K562 (cell line): ENCODE measurements at regions not wholly inside any gene's neighbourhood (a gene's known extent, or its start where the extent isn't known, plus 50 kb on each side); places are given as distances from the start of the nearest gene placed in this dataset.
A peak's percentile ranks its signal among the peaks of the same experiment; 100 is the strongest.

Experiments used
- ATAC-seq: fragments of 200-7000 bp; cut with Tn5 transposase; 3 replicates; pipeline ENCODE4 v1.9.1; 2020; ENCODE audit warnings: moderate library complexity
- BruUV-seq: library from RNA; stranded (reverse); fragments of 400-500 nt; replicated peaks from 2 replicates; lab custom pipeline; 2021; lab: Mats Ljungman, UMichigan
- CTCF ChIA-PET: fragments of 300-600 bp; formaldehyde crosslinking; extraction: SDS; loops from one replicate; lab custom pipeline; 2021; ENCODE audit warnings: low intra/inter-chr PET ratio; lab: Yijun Ruan, JAX
- POLR2A ChIA-PET: fragments of 300-600, 350-650 bp; sonication (Branson Sonifier 250); formaldehyde crosslinking; extraction: SDS; loops from one replicate; lab custom pipeline; 2021; ENCODE audit warnings: antibody characterized with exemption, inconsistent platforms; lab: Yijun Ruan, JAX
- DNase-seq, 4 experiments: peaks; one replicate each; pipeline versions ENCODE4 v3.0.0 to v3.0.0-alpha.2; 2011 to 2018; ENCODE audit warnings: low spot score in 3 of 4, mixed read lengths in 3 of 4; ENCODE audit errors: extremely low read depth in 1 of 4
- FAIRE-seq: peaks from 2 replicates; lab custom pipeline; 2011; peaks lifted over from hg19 to GRCh38; lab: Jason Lieb, UNC
- H2AFZ ChIP-seq: 2 replicates; pipeline ENCODE4 v1.6.0; 2011; ENCODE audit warnings: low read depth, low read length, control low read depth, inconsistent platforms
- H3K27ac ChIP-seq: fragments of 200-600 bp; 3 replicates; pipeline ENCODE4 v1.8.0; 2011; ENCODE audit warnings: low read depth, mild to moderate bottlenecking, control low read depth, inconsistent platforms, low read length, moderate library complexity, mixed read lengths; ENCODE audit errors: extremely low read depth
- H3K27me3 ChIP-seq, 2 experiments: fragments of 300-600 bp in 1 of 2; 2 replicates in 1 of 2; 3 replicates in 1 of 2; pipeline versions ENCODE4 v1.6.0 to v1.8.0; 2011; ENCODE audit warnings: inconsistent platforms in 2 of 2, low read length in 2 of 2, mild to moderate bottlenecking in 1 of 2, mixed read lengths in 1 of 2, moderate library complexity in 1 of 2; ENCODE audit not compliant: control insufficient read depth in 2 of 2, insufficient read depth in 2 of 2
- H3K36me3 ChIP-seq: fragments of 300-600 bp; 3 replicates; pipeline ENCODE4 v1.8.0; 2011; ENCODE audit warnings: mild to moderate bottlenecking, low read length, inconsistent platforms; ENCODE audit not compliant: control insufficient read depth, insufficient read depth
- H3K4me1 ChIP-seq, 2 experiments: fragments of 200-600 bp in 1 of 2; replicated peaks in 1 of 2; 2 replicates in 1 of 2; 3 replicates in 1 of 2; pipeline versions ENCODE4 v1.5.1 to v1.8.0; 2011; ENCODE audit warnings: inconsistent platforms in 2 of 2, low read length in 2 of 2, mild to moderate bottlenecking in 1 of 2, mixed read lengths in 1 of 2, moderate library complexity in 1 of 2; ENCODE audit not compliant: control insufficient read depth in 2 of 2, insufficient read depth in 2 of 2
- H3K4me2 ChIP-seq: 2 replicates; pipeline ENCODE4 v1.6.1; 2011; ENCODE audit warnings: low read length, control low read depth, inconsistent platforms, mixed read lengths; ENCODE audit not compliant: insufficient read depth
- H3K4me3 ChIP-seq: fragments of 200-600 bp; sonication (generic), shearing (Covaris generic); 2 replicates; pipeline ENCODE4 v1.5.1; 2016; ENCODE audit warnings: control low read depth, inconsistent platforms
- H3K79me2 ChIP-seq: fragments of 200-600 bp; 3 replicates; pipeline ENCODE4 v1.8.0; 2011; ENCODE audit warnings: low read length, inconsistent platforms; ENCODE audit not compliant: control insufficient read depth, insufficient read depth
- H3K9ac ChIP-seq, 2 experiments: 2 replicates each; pipeline versions ENCODE4 v1.6.0 to v1.6.1; 2011; ENCODE audit warnings: low read depth in 2 of 2, low read length in 2 of 2, control low read depth in 1 of 2, inconsistent platforms in 1 of 2, mild to moderate bottlenecking in 1 of 2, mixed read lengths in 1 of 2; ENCODE audit not compliant: insufficient read depth in 1 of 2
- H3K9me1 ChIP-seq: one replicate; pipeline ENCODE4 v1.6.0; 2011; ENCODE audit warnings: inconsistent platforms, mild to moderate bottlenecking, low read length, moderate library complexity; ENCODE audit not compliant: control insufficient read depth, insufficient read depth
- H3K9me3 ChIP-seq: replicated peaks from 2 replicates; pipeline ENCODE4 v1.5.1; 2011; ENCODE audit warnings: low read depth, low read length, inconsistent platforms; ENCODE audit not compliant: control insufficient read depth, insufficient read depth
- H4K20me1 ChIP-seq: replicated peaks from 2 replicates; pipeline ENCODE4 v1.6.1; 2011; ENCODE audit warnings: low read length, inconsistent platforms, mixed read lengths; ENCODE audit not compliant: control insufficient read depth, insufficient read depth
- ARHGAP35 ChIP-seq: fragments of 450-650 bp; IDR thresholded peaks from 2 replicates; pipeline ENCODE4 v1.6.1; 2018; ENCODE audit not compliant: partially characterized antibody
- BRF2 ChIP-seq: IDR thresholded peaks from 3 replicates; pipeline ENCODE4 v1.6.1; 2011; ENCODE audit warnings: borderline replicate concordance, mild to moderate bottlenecking; ENCODE audit not compliant: insufficient read length, insufficient read depth
- ETS1 ChIP-seq: conservative IDR thresholded peaks from 2 replicates; pipeline ENCODE4 v1.6.1; 2011; ENCODE audit warnings: low read depth, mild to moderate bottlenecking, low read length; ENCODE audit not compliant: control insufficient read depth
- ETV5 ChIP-seq: sonication (generic); formaldehyde crosslinking; IDR thresholded peaks from 2 replicates; pipeline ENCODE4 v1.4.0; 2020; ENCODE audit warnings: low read depth, mild to moderate bottlenecking, missing genetic modification reagents
- GTF2B ChIP-seq: IDR thresholded peaks from 2 replicates; pipeline ENCODE4 v1.6.1; 2011; ENCODE audit not compliant: insufficient read length; ENCODE audit errors: extremely low read depth
- HDAC1 ChIP-seq, 2 experiments: fragments of 450-650 bp; IDR thresholded peaks; 2 replicates each; pipeline ENCODE4 v1.6.1; 2016 to 2017; ENCODE audit warnings: inconsistent platforms in 1 of 2, mild to moderate bottlenecking in 1 of 2, moderate library complexity in 1 of 2
- HDAC6 ChIP-seq: IDR thresholded peaks from 2 replicates; pipeline ENCODE4 v1.6.1; 2012; ENCODE audit warnings: low read depth, mild to moderate bottlenecking, control low read depth, inconsistent platforms, low read length, moderate library complexity
- MXD1 ChIP-seq: fragments of 250-450 bp; sonication (Bioruptor Pico); IDR thresholded peaks from 2 replicates; pipeline ENCODE4 v1.8.0; 2021; ENCODE audit warnings: borderline replicate concordance, mild to moderate bottlenecking, moderate library complexity; ENCODE audit not compliant: poor library complexity, severe bottlenecking
- PRMT5 ChIP-seq: sonication (generic); formaldehyde crosslinking; IDR thresholded peaks from 2 replicates; pipeline ENCODE4 v1.5.0; 2020; ENCODE audit warnings: missing genetic modification reagents
- RAD21 ChIP-seq, 2 experiments: fragments of 250-450 bp in 1 of 2; fragments of 450-650 bp in 1 of 2; sonication (Bioruptor Pico) in 1 of 2; formaldehyde crosslinking in 1 of 2; IDR thresholded peaks in 1 of 2; conservative IDR thresholded peaks in 1 of 2; 2 replicates each; pipeline versions ENCODE4 v1.4.0 to v1.8.0; 2020 to 2022; ENCODE audit warnings: mild to moderate bottlenecking in 2 of 2, moderate library complexity in 1 of 2
- SMAD4 ChIP-seq: fragments of 250-450 bp; sonication (Bioruptor Pico); conservative IDR thresholded peaks from 2 replicates; pipeline ENCODE4 v1.8.0; 2021; ENCODE audit warnings: inconsistent platforms, mild to moderate bottlenecking, moderate library complexity
- TCF15 ChIP-seq: fragments of 250-450 bp; sonication (Bioruptor Pico); IDR thresholded peaks from 2 replicates; pipeline ENCODE4 v1.8.0; 2022; ENCODE audit warnings: moderate library complexity, mild to moderate bottlenecking, inconsistent platforms
- U2AF2 ChIP-seq: fragments of 200-400 bp; formaldehyde crosslinking; optimal IDR thresholded peaks from 2 replicates; pipeline ENCODE3; 2017; ENCODE audit warnings: low read depth, mild to moderate bottlenecking, low read length
- ZKSCAN1 ChIP-seq: fragments of 150-350 bp; IDR thresholded peaks from 2 replicates; pipeline ENCODE4 v1.6.1; 2016; ENCODE audit warnings: low read depth, low read length
- ZNF316 ChIP-seq: fragments of 450-650 bp; IDR thresholded peaks from 2 replicates; pipeline ENCODE4 v1.6.1; 2016
- ZNF324 ChIP-seq: fragments of 250-450 bp; sonication (Bioruptor Pico); IDR thresholded peaks from 2 replicates; pipeline ENCODE4 v1.4.0; 2020; ENCODE audit warnings: mild to moderate bottlenecking
- ZNF778 ChIP-seq: fragments of 450-650 bp; formaldehyde crosslinking; IDR thresholded peaks from 2 replicates; pipeline ENCODE4 v1.4.0; 2020; ENCODE audit warnings: mild to moderate bottlenecking, moderate library complexity
- ZNF79 ChIP-seq: fragments of 250-450 bp; sonication (Bioruptor Pico); IDR thresholded peaks from 2 replicates; pipeline ENCODE4 v1.4.0; 2020; ENCODE audit warnings: low read depth, mild to moderate bottlenecking, moderate library complexity
- WGBS: fragments of 100-300 bp; shearing (Covaris generic); methylation state at CpG from one replicate; pipeline ENCODE4 v1.1.6; 2016; ENCODE audit warnings: low coverage, mixed read lengths; ENCODE audit not compliant: insufficient coverage; ENCODE audit errors: missing lambda C conversion rate; 5-methylcytosine and 5-hydroxymethylcytosine counted together
- in situ Hi-C: fragments of 300-500 bp; cut with MboI; formaldehyde crosslinking; loops from 4 replicates; pipeline ENCODE4 v1.15.0; 2018; ENCODE audit warnings: inconsistent platforms, mixed read lengths
- intact Hi-C: fragments of 100-400 bp; cut with micrococcal nuclease; formaldehyde crosslinking; loops from 2 replicates; pipeline ENCODE4 v1.14.2; 2022

- in situ Hi-C loops (no loop called here), intact Hi-C loops (loop anchor here (1.0 kb wide), 1 partner anchor 610 kb away; no protein-coding TSS in a partner anchor)
- Histone ChIP-seq H3K9ac (no peak overlapping the region), H3K36me3 (no peaks in the 10 kb centered on the region), H3K79me2 (no peaks in the 10 kb centered on the region), H3K4me3 (no peak overlapping the region), H3K4me2 (no peak overlapping the region), H4K20me1 (no peaks in the 10 kb centered on the region), H3K27me3 (no peaks in the 10 kb centered on the region), H3K9me1 (no peaks in the 10 kb centered on the region), H3K4me1 (no peaks in the 10 kb centered on the region), H2AFZ (no peak overlapping the region), H3K9me3 (no peaks in the 10 kb centered on the region), H3K27ac (no peak overlapping the region)
- under 1% methylated on average over 8 of the region's 8 CpGs for whole genome bisulfite sequencing
- ATAC-seq = peak; percentile 49; the same call in 1 of the 3 replicates
- CTCF ChIA-PET = interaction anchor here (0.6 kb wide), 1 partner anchor 94 kb away, joined by 3 read pairs; no protein-coding TSS in a partner anchor
- no TSS peak for BruUV-seq
- POLR2A ChIA-PET = interaction anchor here (0.7 kb wide), 1 partner anchor 21 kb away, joined by 3 read pairs; no protein-coding TSS in a partner anchor
- no peak for FAIRE-seq
- DNase-seq = peak in 1 of 4 experiments; percentile 21
- TF ChIP-seq HDAC1 (IDR thresholded peaks at IDR 0.05) = no peak
- no peak for TF ChIP-seq ZNF778
- no peak for TF ChIP-seq ETV5
- no peak for TF ChIP-seq MXD1
- TF ChIP-seq RAD21 (CRISPR knock-in tag; conservative IDR thresholded peaks at IDR 0.05 in 1 of 2, IDR thresholded peaks at IDR 0.05 in 1 of 2) = peak; percentile 13 to 46; a peak in 2 of 4 replicates
- TF ChIP-seq ZNF79 (CRISPR knock-in tag) = no peak
- no peak for TF ChIP-seq ETS1
- TF ChIP-seq ZNF316 = peak; percentile 14; the same call in 1 of the 2 replicates
- TF ChIP-seq BRF2 = no peak
- no peak for TF ChIP-seq ARHGAP35
- TF ChIP-seq ZKSCAN1 = no peak
- TF ChIP-seq U2AF2 = no peak
- no peak for TF ChIP-seq ZNF324 (CRISPR knock-in tag)
- TF ChIP-seq SMAD4 (CRISPR knock-in tag) = no peak
- TF ChIP-seq TCF15 = no peak
- no peak for TF ChIP-seq GTF2B
- TF ChIP-seq PRMT5 (CRISPR knock-in tag) = no peak
- no peak for TF ChIP-seq HDAC6
Measured at GRCh38 chr12:58540480-58541299, 379.6 kb downstream of the LRIG3 start.
